ENCODE measurements at regions not wholly inside any gene's neighbourhood (a gene's known extent, or its start where the extent isn't known, plus 50 kb on each side); places are given as distances from the start of the nearest gene placed in this dataset.
"Not testable (repeated sequence)": the region's sequence is repeated elsewhere in the genome, so short reads cannot be mapped to it uniquely, and the experiment has no call there.

- ATAC-seq (ENCODE audit: low FRiP score) (no peak), DNase-seq (ENCODE audit: low spot score) (no peak)
- TF ChIP-seq CTCF (IDR thresholded peaks at IDR 0.05): no peak
Measured at GRCh38 chr3:70684701-70685100, 372.3 kb upstream of the MDFIC2 start.

- not testable (repeated sequence) for DNase-seq (ENCODE audit: low spot score); ATAC-seq (ENCODE audit: low FRiP score)
Measured at GRCh38 chr3:70675810-70676209, 363.4 kb upstream of the MDFIC2 start.

GRCh38 chr3:70658513-70659310 lies 346.3 kb upstream of the MDFIC2 start:
- DNase-seq (ENCODE audit: low spot score): no peak
- TF ChIP-seq CTCF (IDR thresholded peaks at IDR 0.05): no peak
- ATAC-seq (ENCODE audit: low FRiP score): no peak

- no peak for ATAC-seq (ENCODE audit: low FRiP score)
- TF ChIP-seq CTCF (IDR thresholded peaks at IDR 0.05): no peak
- DNase-seq (ENCODE audit: low spot score): no peak
Measured at GRCh38 chr3:70657454-70657853, 345.0 kb upstream of the MDFIC2 start.

- ATAC-seq (ENCODE audit: low FRiP score) (no peak), DNase-seq (ENCODE audit: low spot score) (no peak)
- no peak for TF ChIP-seq CTCF (IDR thresholded peaks at IDR 0.05)
Measured at GRCh38 chr3:70647823-70648222, 335.4 kb upstream of the MDFIC2 start.

GRCh38 chr3:70647094-70647493 lies 334.7 kb upstream of the MDFIC2 start:
- TF ChIP-seq CTCF (IDR thresholded peaks at IDR 0.05): no peak
- DNase-seq (ENCODE audit: low spot score) (no peak), ATAC-seq (ENCODE audit: low FRiP score) (no peak)

- TF ChIP-seq CTCF (IDR thresholded peaks at IDR 0.05): no peak
Measured at GRCh38 chr3:70646635-70647034, 334.2 kb upstream of the MDFIC2 start.

More at GRCh38 chr3:70646635-70647034, 334.2 kb upstream of the MDFIC2 start:
- ATAC-seq (ENCODE audit: low FRiP score) (no peak), DNase-seq (ENCODE audit: low spot score) (no peak)

Measured in omental fat pad (tissue), 3 donors.